PFSK-1 (cell line): ENCODE measurements at regions not wholly inside any gene's neighbourhood (a gene's known extent, or its start where the extent isn't known, plus 50 kb on each side); places are given as distances from the start of the nearest gene placed in this dataset.
A peak's percentile ranks its signal among the peaks of the same experiment; 100 is the strongest.

ENCODE experiments used
- FOXP2 ChIP-seq: optimal IDR thresholded peaks from 2 replicates; pipeline ENCODE3; 2011; ENCODE audit warnings: borderline replicate concordance, control low read depth, inconsistent platforms; ENCODE audit not compliant: insufficient read depth; ENCODE audit errors: extremely low read length, extremely low read depth
- POLR2AphosphoS5 ChIP-seq: IDR thresholded peaks from 2 replicates; pipeline ENCODE4 v1.6.1; 2012; ENCODE audit warnings: low read depth, mild to moderate bottlenecking, control low read depth, low read length, moderate library complexity
- REST ChIP-seq, 2 experiments: IDR thresholded peaks; 2 replicates each; pipeline versions ENCODE4 v1.6.1 to v1.8.0; 2011 to 2012; ENCODE audit warnings: low read depth in 2 of 2, low read length in 2 of 2, control low read depth in 1 of 2, inconsistent platforms in 1 of 2, mild to moderate bottlenecking in 1 of 2, moderate library complexity in 1 of 2; ENCODE audit not compliant: insufficient read depth in 1 of 2
- SIN3A ChIP-seq: IDR thresholded peaks from 2 replicates; pipeline ENCODE4 v1.6.1; 2012; ENCODE audit warnings: mild to moderate bottlenecking, low read length, moderate library complexity, borderline replicate concordance; ENCODE audit not compliant: insufficient read depth
- TAF1 ChIP-seq: IDR thresholded peaks from 2 replicates; pipeline ENCODE4 v1.6.1; 2012; ENCODE audit warnings: low read length, control low read depth, borderline replicate concordance; ENCODE audit not compliant: insufficient read depth

- TF ChIP-seq FOXP2 (no peak), POLR2AphosphoS5 (no peak), TAF1 (no peak), REST (IDR thresholded peaks at IDR 0.05; ENCODE audit: insufficient read depth in 1 of 2, low read depth in 2 of 2, low read length in 2 of 2) (no peak), SIN3A (no peak)
These were observed 102.4 kb upstream of the SVIL start for GRCh38 chr10:29737074-29737593.

- TF ChIP-seq POLR2AphosphoS5, result no peak
- no peak for TF ChIP-seq FOXP2
- TF ChIP-seq SIN3A, result no peak
- TF ChIP-seq TAF1, result no peak
- TF ChIP-seq REST (IDR thresholded peaks at IDR 0.05; ENCODE audit: insufficient read depth in 1 of 2, low read depth in 2 of 2, low read length in 2 of 2), result no peak
These were observed 101.7 kb upstream of the SVIL start for GRCh38 chr10:29736366-29737073.

- no peak for TF ChIP-seq REST (IDR thresholded peaks at IDR 0.05; ENCODE audit: insufficient read depth in 1 of 2, low read depth in 2 of 2, low read length in 2 of 2)
- TF ChIP-seq FOXP2, result peak; percentile 26
- no peak for TF ChIP-seq POLR2AphosphoS5
- no peak for TF ChIP-seq TAF1
These were observed 101.0 kb upstream of the SVIL start for GRCh38 chr10:29735628-29736365.

GRCh38 chr10:29734962-29735627 is 100.3 kb upstream of the SVIL start:
- TF ChIP-seq TAF1, result no peak
- no peak for TF ChIP-seq FOXP2
- TF ChIP-seq SIN3A, result no peak
- no peak for TF ChIP-seq REST (IDR thresholded peaks at IDR 0.05; ENCODE audit: insufficient read depth in 1 of 2, low read depth in 2 of 2, low read length in 2 of 2)
- no peak for TF ChIP-seq POLR2AphosphoS5
